GM12891 (cell line): ENCODE measurements at regions not wholly inside any gene's neighbourhood (a gene's known extent, or its start where the extent isn't known, plus 50 kb on each side); places are given as distances from the start of the nearest gene placed in this dataset.

Experiments
- PAX5 ChIP-seq: IDR thresholded peaks from 2 replicates; pipeline ENCODE4 v1.6.1; 2011; ENCODE audit warnings: low read length, moderate library complexity, mild to moderate bottlenecking; ENCODE audit not compliant: insufficient read depth, severe bottlenecking
- POLR2A ChIP-seq: IDR thresholded peaks from 2 replicates; pipeline ENCODE4 v1.6.1; 2011; ENCODE audit warnings: low read depth, low read length, control low read depth
- POLR2AphosphoS5 ChIP-seq: IDR thresholded peaks from 2 replicates; pipeline ENCODE4 v1.6.1; 2011; ENCODE audit warnings: low read depth, low read length, control low read depth

DNA sequence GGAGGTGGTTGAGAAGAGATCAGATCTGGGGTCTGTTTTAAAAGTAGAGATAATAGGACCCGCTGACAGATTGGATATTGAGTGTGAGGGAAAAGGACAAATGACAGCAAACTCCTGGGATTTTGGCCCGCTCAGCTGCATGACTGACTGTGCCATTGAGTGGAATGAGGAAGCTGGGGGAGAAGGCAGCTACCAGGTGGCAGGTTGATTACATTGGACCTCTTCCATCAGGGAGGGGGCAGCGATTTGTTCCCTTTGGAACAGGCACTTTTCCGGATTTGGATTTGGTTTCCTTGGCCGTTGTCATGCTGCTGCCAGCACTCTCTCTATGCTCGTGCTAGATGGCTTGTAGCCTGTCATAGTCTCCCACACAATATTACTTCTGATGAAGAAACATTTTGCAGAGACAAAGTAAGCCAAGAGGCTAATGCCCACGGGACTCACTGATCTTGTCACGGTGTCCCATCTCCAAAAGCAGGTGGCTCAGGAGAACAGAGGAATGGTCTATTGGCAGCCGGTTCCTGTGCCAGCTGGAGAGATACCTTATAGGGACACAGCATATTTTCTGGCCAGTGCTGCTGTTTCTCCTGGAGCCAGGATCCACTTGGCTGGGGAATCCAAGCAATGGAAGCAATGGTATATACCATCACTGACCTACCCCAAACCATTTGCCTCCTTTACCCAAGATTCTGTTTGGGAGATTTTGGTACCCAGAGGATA lies 69.1 kb upstream of the WAC start:
- TF ChIP-seq POLR2A (no peak), POLR2AphosphoS5 (no peak), PAX5 (no peak)
